Lung (tissue), 11 donors: ENCODE measurements at regions not wholly inside any gene's neighbourhood (a gene's known extent, or its start where the extent isn't known, plus 50 kb on each side); places are given as distances from the start of the nearest gene placed in this dataset.

Source experiments
- ATAC-seq: fragments of 200-7000 bp; cut with Tn5 transposase; one replicate; pipeline ENCODE4 v1.9.1; 2020; ENCODE audit warnings: moderate number of reproducible peaks; ENCODE audit not compliant: insufficient read depth, low FRiP score
- DNase-seq, 3 donors: peaks; one replicate each; pipeline ENCODE4 v3.0.0-alpha.2; 2013 to 2017
- H3K27ac ChIP-seq, 2 donors: one replicate each; pipeline ENCODE4 v1.5.1; 2013; ENCODE audit warnings: mild to moderate bottlenecking in 2 of 2, moderate library complexity in 2 of 2, control low read depth in 1 of 2, inconsistent platforms in 1 of 2, low read depth in 1 of 2, low read length in 1 of 2
- H3K27me3 ChIP-seq, 3 donors: one replicate each; pipeline ENCODE4 v1.5.1; 2013; ENCODE audit warnings: low read length in 2 of 3; ENCODE audit not compliant: control insufficient read depth in 3 of 3, insufficient read depth in 3 of 3
- H3K36me3 ChIP-seq, 4 donors: one replicate each; pipeline ENCODE4 v1.5.1; 2013; ENCODE audit warnings: low read length in 4 of 4, mild to moderate bottlenecking in 1 of 4, moderate library complexity in 1 of 4; ENCODE audit not compliant: control insufficient read depth in 4 of 4, insufficient read depth in 4 of 4
- H3K4me1 ChIP-seq, 5 donors: one replicate each; pipeline ENCODE4 v1.5.1; 2013; ENCODE audit warnings: low read length in 5 of 5, mild to moderate bottlenecking in 2 of 5, moderate library complexity in 1 of 5; ENCODE audit not compliant: control insufficient read depth in 5 of 5, insufficient read depth in 5 of 5
- H3K4me3 ChIP-seq: one replicate; pipeline ENCODE4 v1.5.1; 2013; ENCODE audit warnings: mild to moderate bottlenecking, control low read depth, moderate library complexity
- H3K9ac ChIP-seq, 2 donors: one replicate each; pipeline ENCODE4 v1.5.1; 2013; ENCODE audit warnings: low read length in 2 of 2, control low read depth in 1 of 2; ENCODE audit not compliant: insufficient read depth in 1 of 2
- H3K9me3 ChIP-seq, 4 donors: one replicate each; pipeline ENCODE4 v1.5.1; 2013; ENCODE audit warnings: low read length in 3 of 4, mild to moderate bottlenecking in 1 of 4, moderate library complexity in 1 of 4; ENCODE audit not compliant: control insufficient read depth in 4 of 4, insufficient read depth in 3 of 4
- WGBS, 2 donors: extraction: QIAGEN DNeasy Blood & Tissue Kit; methylation state at CpG; one replicate each; pipeline ENCODE4 v1.1.7; 2013; 5-methylcytosine and 5-hydroxymethylcytosine counted together
- TF ChIP-seq, protein P1 (sequence below): IDR thresholded peaks from 2 replicates; pipeline ENCODE4 v1.5.1; 2012; ENCODE audit warnings: mild to moderate bottlenecking; ENCODE audit errors: control extremely low read depth, extremely low read depth
- donor health status: control.
- donor health status: control.
- donor health status: Bipolar disorder and iron deficiency.
- donor health status: healthy.
- donor health status: DM: yes; HTN: yes; CAD: no.

DNA sequence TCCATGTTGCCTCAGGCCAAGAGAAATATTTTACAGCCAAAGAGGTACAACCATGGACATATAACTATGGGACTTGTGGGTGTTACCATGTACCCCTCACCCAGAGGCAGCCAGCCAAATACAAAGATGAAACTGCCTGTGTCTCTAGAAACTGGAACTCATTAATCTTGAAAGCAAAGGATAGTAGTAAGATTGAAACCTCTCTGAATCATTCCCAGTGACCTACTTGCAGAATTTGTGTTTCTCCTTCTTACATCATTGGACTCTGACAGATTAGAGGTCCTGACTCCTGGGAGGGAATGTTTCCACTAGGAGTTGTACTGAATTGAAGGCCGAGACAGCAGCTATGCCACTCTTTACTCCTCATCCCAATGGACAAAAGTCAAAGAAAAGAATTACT, 257.4 kb upstream of the UBASH3B start:
- H3K36me3 ChIP-seq, result no peaks in the 10 kb centered on the region
- H3K9me3 ChIP-seq, result no peaks in the 10 kb centered on the region
- WGBS, 2 donors, result 59 to 92% methylated on average over 1 of the region's 1 CpG
- H3K4me1 ChIP-seq, result peaks cover 0 to 2% (median 0%) of the 10 kb centered on the region in 5 donors
- ATAC-seq (no peak), DNase-seq (no peak)
- H3K27me3 ChIP-seq, result no peaks in the 10 kb centered on the region
- no peak overlapping the region for H3K27ac ChIP-seq
- H3K9ac ChIP-seq, result no peak overlapping the region
- TF ChIP-seq, protein P1, sequence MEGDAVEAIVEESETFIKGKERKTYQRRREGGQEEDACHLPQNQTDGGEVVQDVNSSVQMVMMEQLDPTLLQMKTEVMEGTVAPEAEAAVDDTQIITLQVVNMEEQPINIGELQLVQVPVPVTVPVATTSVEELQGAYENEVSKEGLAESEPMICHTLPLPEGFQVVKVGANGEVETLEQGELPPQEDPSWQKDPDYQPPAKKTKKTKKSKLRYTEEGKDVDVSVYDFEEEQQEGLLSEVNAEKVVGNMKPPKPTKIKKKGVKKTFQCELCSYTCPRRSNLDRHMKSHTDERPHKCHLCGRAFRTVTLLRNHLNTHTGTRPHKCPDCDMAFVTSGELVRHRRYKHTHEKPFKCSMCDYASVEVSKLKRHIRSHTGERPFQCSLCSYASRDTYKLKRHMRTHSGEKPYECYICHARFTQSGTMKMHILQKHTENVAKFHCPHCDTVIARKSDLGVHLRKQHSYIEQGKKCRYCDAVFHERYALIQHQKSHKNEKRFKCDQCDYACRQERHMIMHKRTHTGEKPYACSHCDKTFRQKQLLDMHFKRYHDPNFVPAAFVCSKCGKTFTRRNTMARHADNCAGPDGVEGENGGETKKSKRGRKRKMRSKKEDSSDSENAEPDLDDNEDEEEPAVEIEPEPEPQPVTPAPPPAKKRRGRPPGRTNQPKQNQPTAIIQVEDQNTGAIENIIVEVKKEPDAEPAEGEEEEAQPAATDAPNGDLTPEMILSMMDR, result no peak
- no peak overlapping the region for H3K4me3 ChIP-seq

DNA sequence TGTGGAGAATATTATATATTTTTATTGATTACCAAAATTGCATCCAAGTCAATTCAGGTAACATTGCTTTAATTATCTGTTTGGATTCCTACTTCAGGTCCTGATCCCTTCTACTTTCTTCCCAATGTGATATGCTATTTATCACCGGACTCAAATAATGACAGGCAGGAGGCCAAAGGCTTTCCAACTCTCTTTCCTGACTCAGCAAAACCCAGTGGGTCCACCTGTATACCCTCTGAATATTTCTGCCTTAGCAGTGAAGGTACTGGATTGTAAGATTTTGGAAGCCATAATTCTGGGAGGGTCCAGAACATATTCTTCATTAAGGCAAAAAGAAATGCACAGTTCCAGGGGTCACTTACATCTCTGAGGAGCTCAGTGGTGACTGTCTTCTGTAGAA, 260.2 kb upstream of the UBASH3B start:
- DNase-seq, result no peak
- no peak overlapping the region for H3K9ac ChIP-seq
- no peaks in the 10 kb centered on the region for H3K36me3 ChIP-seq
- TF ChIP-seq, protein P1, result no peak
- ATAC-seq, result no peak
- no peak overlapping the region for H3K4me3 ChIP-seq
- H3K27me3 ChIP-seq, result no peaks in the 10 kb centered on the region
- no peaks in the 10 kb centered on the region for H3K9me3 ChIP-seq
- H3K27ac ChIP-seq, result no peak overlapping the region
- peaks cover 0 to 2% (median 0%) of the 10 kb centered on the region in 5 donors for H3K4me1 ChIP-seq
- 97 to 100% methylated on average over 1 of the region's 1 CpG for WGBS, 2 donors

DNA sequence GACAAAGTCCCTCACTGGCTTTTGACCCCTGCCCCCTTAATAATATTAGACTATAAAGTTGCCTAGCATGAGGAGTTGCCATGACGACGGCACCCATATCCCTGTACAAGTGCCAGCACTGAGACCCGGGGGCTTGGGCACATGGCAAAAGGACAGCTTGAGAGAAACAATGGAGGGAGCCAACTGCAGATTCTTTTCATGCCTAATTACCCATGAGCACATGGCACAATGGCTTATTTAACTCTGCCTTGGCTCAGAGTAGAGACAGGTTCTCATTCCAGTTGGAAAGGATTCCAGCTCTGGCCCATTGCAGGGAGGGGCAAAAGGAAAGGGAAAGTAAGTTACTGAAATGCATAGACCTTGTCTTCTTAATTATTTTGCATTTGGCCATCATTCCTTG, 261.2 kb upstream of the UBASH3B start:
- Histone ChIP-seq H3K9me3 (no peaks in the 10 kb centered on the region), H3K4me1 (peaks cover 0 to 2% (median 0%) of the 10 kb centered on the region in 5 donors), H3K36me3 (no peaks in the 10 kb centered on the region), H3K4me3 (no peak overlapping the region), H3K27me3 (no peaks in the 10 kb centered on the region), H3K9ac (no peak overlapping the region), H3K27ac (no peak overlapping the region)
- ATAC-seq, result no peak
- TF ChIP-seq, protein P1, result no peak
- DNase-seq, result no peak
- 88 to 94% methylated on average over 3 of the region's 3 CpGs for WGBS, 2 donors

DNA sequence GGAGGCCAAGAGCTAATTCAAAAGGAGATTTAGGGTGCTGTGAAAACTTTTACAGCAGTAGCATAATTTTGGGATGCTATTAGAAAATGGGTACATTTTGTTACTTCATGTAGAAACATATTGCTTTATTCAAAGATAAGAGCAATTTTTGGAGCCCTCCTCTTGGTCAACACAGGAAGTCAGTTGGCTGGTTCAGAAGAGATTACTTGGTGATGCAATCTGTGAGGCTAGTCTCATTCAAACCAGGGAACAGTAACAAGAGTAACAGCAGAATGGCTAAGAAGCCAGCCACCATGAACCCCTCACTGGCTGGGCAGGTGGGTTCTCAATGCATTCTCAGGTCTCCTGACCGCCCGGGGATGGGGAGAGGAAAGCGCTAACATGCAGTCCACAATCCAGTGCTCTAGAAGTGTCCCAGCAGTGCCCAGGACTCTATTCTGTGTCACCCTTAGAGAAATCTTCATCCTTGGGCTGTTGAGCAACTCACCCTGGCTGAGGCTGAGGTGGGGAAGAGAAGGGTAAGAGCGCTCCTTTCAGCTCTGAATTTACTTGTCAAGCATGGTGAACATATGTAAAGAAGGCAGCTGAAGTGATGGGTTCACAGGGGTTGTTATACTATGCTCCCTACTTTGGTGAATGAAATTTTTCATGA, 262.2 kb upstream of the UBASH3B start:
- 67 to 90% methylated on average over 4 of the region's 4 CpGs for WGBS, 2 donors
- Histone ChIP-seq H3K4me3 (no peak overlapping the region), H3K36me3 (no peaks in the 10 kb centered on the region), H3K27ac (no peak overlapping the region), H3K27me3 (no peaks in the 10 kb centered on the region), H3K9me3 (no peaks in the 10 kb centered on the region), H3K4me1 (peaks cover 0 to 2% (median 0%) of the 10 kb centered on the region in 5 donors), H3K9ac (no peak overlapping the region)
- ATAC-seq (no peak), DNase-seq (peak in 1 of 3 donors; percentile 45)
- TF ChIP-seq, protein P1, result no peak
